ENCODE measurements at regions not wholly inside any gene's neighbourhood (a gene's known extent, or its start where the extent isn't known, plus 50 kb on each side); places are given as distances from the start of the nearest gene placed in this dataset.
"Not testable (repeated sequence)": the region's sequence is repeated elsewhere in the genome, so short reads cannot be mapped to it uniquely, and the experiment has no call there.

GRCh38 chr4:18511727-18512126 is 490.2 kb upstream of the LCORL start:
- no peak for DNase-seq

- DNase-seq = no peak
These were observed 487.2 kb upstream of the LCORL start for GRCh38 chr4:18508786-18509185.

GRCh38 chr4:18480928-18481327 is 459.4 kb upstream of the LCORL start:
- no peak for DNase-seq

- DNase-seq = no peak
These were observed 458.8 kb upstream of the LCORL start for GRCh38 chr4:18480342-18480741.

GRCh38 chr4:18479825-18480224 is 458.3 kb upstream of the LCORL start:
- no peak for DNase-seq

- no peak for DNase-seq
These were observed 442.5 kb upstream of the LCORL start for GRCh38 chr4:18463987-18464559.

- DNase-seq = no peak
These were observed 436.9 kb upstream of the LCORL start for GRCh38 chr4:18458465-18458864.

GRCh38 chr4:18454349-18454748 is 432.8 kb upstream of the LCORL start:
- DNase-seq = no peak

- DNase-seq = no peak
These were observed 423.6 kb upstream of the LCORL start for GRCh38 chr4:18445110-18445509.

GRCh38 chr4:18444206-18444605 is 422.7 kb upstream of the LCORL start:
- DNase-seq = no peak

- DNase-seq = no peak
These were observed 421.4 kb upstream of the LCORL start for GRCh38 chr4:18442957-18443356.

- no peak for DNase-seq
These were observed 420.1 kb upstream of the LCORL start for GRCh38 chr4:18441676-18442075.

- DNase-seq = no peak
These were observed 419.6 kb upstream of the LCORL start for GRCh38 chr4:18441203-18441590.

GRCh38 chr4:18440527-18441202 is 419.1 kb upstream of the LCORL start:
- no peak for DNase-seq

- no peak for DNase-seq
These were observed 417.8 kb upstream of the LCORL start for GRCh38 chr4:18439311-18439710.

GRCh38 chr4:18435781-18436180 is 414.2 kb upstream of the LCORL start:
- no peak for DNase-seq

GRCh38 chr4:18422685-18423084 is 401.1 kb upstream of the LCORL start:
- DNase-seq = no peak

- no peak for DNase-seq
These were observed 400.0 kb upstream of the LCORL start for GRCh38 chr4:18421519-18421918.

GRCh38 chr4:18419780-18420179 is 398.2 kb upstream of the LCORL start:
- no peak for DNase-seq

GRCh38 chr4:18418195-18418898 is 396.8 kb upstream of the LCORL start:
- not testable (repeated sequence) for DNase-seq

GRCh38 chr4:18417651-18418050 is 396.1 kb upstream of the LCORL start:
- DNase-seq = not testable (repeated sequence)

GRCh38 chr4:18406264-18406663 is 384.7 kb upstream of the LCORL start:
- no peak for DNase-seq

GRCh38 chr4:18405054-18405453 is 383.5 kb upstream of the LCORL start:
- DNase-seq = no peak

- no peak for DNase-seq
These were observed 383.1 kb upstream of the LCORL start for GRCh38 chr4:18404642-18405041.

All from effector CD8-positive, alpha-beta T cell (primary cell).